ENCODE measurements at regions not wholly inside any gene's neighbourhood (a gene's known extent, or its start where the extent isn't known, plus 50 kb on each side); places are given as distances from the start of the nearest gene placed in this dataset.

DNA sequence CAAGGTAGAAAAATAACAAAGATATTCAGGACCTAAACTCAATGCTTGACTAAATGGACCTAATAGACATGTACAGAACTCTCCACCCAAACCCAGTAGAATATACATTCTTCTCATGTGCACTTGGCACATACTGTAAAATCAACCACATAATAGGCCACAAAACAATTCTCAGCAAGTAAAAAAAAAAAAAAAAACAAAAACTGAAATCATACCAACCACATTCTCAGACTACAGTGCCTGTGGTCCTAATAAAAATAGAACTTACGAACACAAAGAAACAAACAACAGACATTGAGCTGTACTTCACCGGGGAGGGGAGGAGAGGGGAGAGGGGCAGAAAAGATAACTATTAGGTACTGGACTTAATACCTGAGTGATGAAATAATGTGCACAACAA is 114.1 kb upstream of the CD180 start:
- TF ChIP-seq, protein P1, sequence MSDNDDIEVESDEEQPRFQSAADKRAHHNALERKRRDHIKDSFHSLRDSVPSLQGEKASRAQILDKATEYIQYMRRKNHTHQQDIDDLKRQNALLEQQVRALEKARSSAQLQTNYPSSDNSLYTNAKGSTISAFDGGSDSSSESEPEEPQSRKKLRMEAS (IDR thresholded peaks at IDR 0.05; ENCODE audit: low read depth, low read length): no peak
- TF ChIP-seq POLR2A (IDR thresholded peaks at IDR 0.05; ENCODE audit: low read depth, low read length) (no peak), YY1 (IDR thresholded peaks at IDR 0.05; ENCODE audit: low read depth, low read length) (no peak), REST (IDR thresholded peaks at IDR 0.05; ENCODE audit: low read depth, low read length) (no peak), SKIL (IDR thresholded peaks at IDR 0.05; ENCODE audit: low read depth, poor library complexity, severe bottlenecking) (no peak), BCLAF1 (IDR thresholded peaks at IDR 0.05) (no peak)
- TF ChIP-seq, protein P2, sequence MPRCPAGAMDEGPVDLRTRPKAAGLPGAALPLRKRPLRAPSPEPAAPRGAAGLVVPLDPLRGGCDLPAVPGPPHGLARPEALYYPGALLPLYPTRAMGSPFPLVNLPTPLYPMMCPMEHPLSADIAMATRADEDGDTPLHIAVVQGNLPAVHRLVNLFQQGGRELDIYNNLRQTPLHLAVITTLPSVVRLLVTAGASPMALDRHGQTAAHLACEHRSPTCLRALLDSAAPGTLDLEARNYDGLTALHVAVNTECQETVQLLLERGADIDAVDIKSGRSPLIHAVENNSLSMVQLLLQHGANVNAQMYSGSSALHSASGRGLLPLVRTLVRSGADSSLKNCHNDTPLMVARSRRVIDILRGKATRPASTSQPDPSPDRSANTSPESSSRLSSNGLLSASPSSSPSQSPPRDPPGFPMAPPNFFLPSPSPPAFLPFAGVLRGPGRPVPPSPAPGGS (IDR thresholded peaks at IDR 0.05; ENCODE audit: borderline replicate concordance, insufficient read depth, low read depth, low read length, poor library complexity, severe bottlenecking): no peak
- TF ChIP-seq, protein P3, sequence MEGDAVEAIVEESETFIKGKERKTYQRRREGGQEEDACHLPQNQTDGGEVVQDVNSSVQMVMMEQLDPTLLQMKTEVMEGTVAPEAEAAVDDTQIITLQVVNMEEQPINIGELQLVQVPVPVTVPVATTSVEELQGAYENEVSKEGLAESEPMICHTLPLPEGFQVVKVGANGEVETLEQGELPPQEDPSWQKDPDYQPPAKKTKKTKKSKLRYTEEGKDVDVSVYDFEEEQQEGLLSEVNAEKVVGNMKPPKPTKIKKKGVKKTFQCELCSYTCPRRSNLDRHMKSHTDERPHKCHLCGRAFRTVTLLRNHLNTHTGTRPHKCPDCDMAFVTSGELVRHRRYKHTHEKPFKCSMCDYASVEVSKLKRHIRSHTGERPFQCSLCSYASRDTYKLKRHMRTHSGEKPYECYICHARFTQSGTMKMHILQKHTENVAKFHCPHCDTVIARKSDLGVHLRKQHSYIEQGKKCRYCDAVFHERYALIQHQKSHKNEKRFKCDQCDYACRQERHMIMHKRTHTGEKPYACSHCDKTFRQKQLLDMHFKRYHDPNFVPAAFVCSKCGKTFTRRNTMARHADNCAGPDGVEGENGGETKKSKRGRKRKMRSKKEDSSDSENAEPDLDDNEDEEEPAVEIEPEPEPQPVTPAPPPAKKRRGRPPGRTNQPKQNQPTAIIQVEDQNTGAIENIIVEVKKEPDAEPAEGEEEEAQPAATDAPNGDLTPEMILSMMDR (IDR thresholded peaks at IDR 0.05 in 2 of 3, conservative IDR thresholded peaks at IDR 0.05 in 1 of 3; ENCODE audit: control insufficient read depth in 2 of 3, extremely low read depth in 1 of 3, insufficient read depth in 1 of 3, low read depth in 3 of 3, low read length in 3 of 3): no peak
